Gastrocnemius medialis (tissue), 4 donors: ENCODE measurements at regions not wholly inside any gene's neighbourhood (a gene's known extent, or its start where the extent isn't known, plus 50 kb on each side); places are given as distances from the start of the nearest gene placed in this dataset.

Experiments
- ATAC-seq, 2 donors: fragments of 150-250 bp; one replicate each; pipeline ENCODE4 v1.9.1; 2016
- DNase-seq, 2 donors: peaks; one replicate each; pipeline ENCODE4 v3.0.0-alpha.2; 2019
- H3K27ac ChIP-seq, 4 donors: fragments of 200-600 bp; sonication (generic); 1 replicate in 1 of 4; 2 replicates in 3 of 4; pipeline ENCODE4 v1.5.1; 2016 to 2018; ENCODE audit warnings: mild to moderate bottlenecking in 2 of 4, moderate library complexity in 1 of 4
- H3K27me3 ChIP-seq, 3 donors: fragments of 200-600 bp; sonication (generic) in 2 of 3; 1 replicate in 1 of 3; 2 replicates in 2 of 3; pipeline versions ENCODE4 v1.5.1 to v1.6.0; 2016 to 2019; ENCODE audit warnings: mild to moderate bottlenecking in 1 of 3, moderate library complexity in 1 of 3
- H3K36me3 ChIP-seq, 2 donors: fragments of 200-600 bp; sonication (generic) in 1 of 2; one replicate each; pipeline ENCODE4 v1.5.1; 2017 to 2018
- H3K4me1 ChIP-seq, 2 donors: fragments of 200-600 bp; sonication (generic) in 1 of 2; one replicate each; pipeline ENCODE4 v1.5.1; 2016 to 2017; ENCODE audit warnings: mild to moderate bottlenecking in 2 of 2
- H3K4me3 ChIP-seq, 4 donors: fragments of 200-600 bp; sonication (generic) in 3 of 4; 1 replicate in 1 of 4; 2 replicates in 3 of 4; pipeline ENCODE4 v1.5.1; 2016 to 2019; ENCODE audit warnings: mild to moderate bottlenecking in 2 of 4
- H3K9me3 ChIP-seq, 3 donors: fragments of 200-600 bp; sonication (generic) in 2 of 3; 1 replicate in 1 of 3; 2 replicates in 2 of 3; pipeline ENCODE4 v1.5.1; 2016 to 2019
- POLR2A ChIP-seq, 2 donors: fragments of 450-650 bp; IDR thresholded peaks; one replicate each; pipeline ENCODE4 v1.6.1; 2017; ENCODE audit warnings: antibody characterized with exemption in 2 of 2, mild to moderate bottlenecking in 2 of 2, moderate library complexity in 2 of 2
- in situ Hi-C, 4 donors: fragments of 200-750 bp; cut with MboI; loops; one replicate each; pipeline versions ENCODE4 v1.15.0 to v1.8.0; 2017; ENCODE audit warnings: low sequenced_read_pairs in 4 of 4
- intact Hi-C: fragments of 100-400 bp; cut with DNase I; formaldehyde crosslinking; loops from one replicate; pipeline ENCODE4 v1.15.1; 2023; ENCODE audit warnings: low total_unique reads
- TF ChIP-seq, protein P1 (sequence below), 5 experiments: fragments of 450-650 bp in 3 of 5; fragments of 200-600 bp in 2 of 5; sonication (generic) in 2 of 5; IDR thresholded peaks in 4 of 5; conservative IDR thresholded peaks in 1 of 5; 1 replicate in 4 of 5; 2 replicates in 1 of 5; pipeline ENCODE4 v1.5.1; 2016 to 2019; ENCODE audit warnings: antibody characterized with exemption in 5 of 5, mild to moderate bottlenecking in 3 of 5, moderate library complexity in 3 of 5

DNA sequence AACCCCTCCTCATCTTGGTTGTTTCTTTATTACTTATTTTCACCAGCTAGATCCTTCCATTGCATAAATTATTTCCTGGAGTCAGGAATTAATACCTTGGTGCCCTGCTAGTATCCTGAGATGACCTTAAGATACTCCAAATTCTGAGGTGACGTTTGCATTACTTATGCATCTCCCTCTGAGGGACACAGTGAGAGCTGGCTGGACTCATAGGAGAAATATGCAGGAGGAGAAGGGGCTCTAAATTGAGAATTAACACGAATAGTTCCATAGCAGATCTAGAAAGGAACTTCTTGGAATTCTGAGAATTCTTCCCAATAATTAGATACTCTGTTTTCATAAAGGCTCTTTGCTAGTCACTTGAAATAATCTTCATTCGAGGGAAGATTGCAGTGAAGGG is 310.6 kb upstream of the ZEB2 start:
- in situ Hi-C loops, result no loop called here
- H3K27ac ChIP-seq, result no peak overlapping the region
- H3K36me3 ChIP-seq, result no peaks in the 10 kb centered on the region
- H3K4me3 ChIP-seq, result no peak overlapping the region
- DNase-seq, result no peak
- ATAC-seq, result no peak
- no peak for TF ChIP-seq POLR2A (IDR thresholded peaks at IDR 0.05)
- TF ChIP-seq, protein P1, sequence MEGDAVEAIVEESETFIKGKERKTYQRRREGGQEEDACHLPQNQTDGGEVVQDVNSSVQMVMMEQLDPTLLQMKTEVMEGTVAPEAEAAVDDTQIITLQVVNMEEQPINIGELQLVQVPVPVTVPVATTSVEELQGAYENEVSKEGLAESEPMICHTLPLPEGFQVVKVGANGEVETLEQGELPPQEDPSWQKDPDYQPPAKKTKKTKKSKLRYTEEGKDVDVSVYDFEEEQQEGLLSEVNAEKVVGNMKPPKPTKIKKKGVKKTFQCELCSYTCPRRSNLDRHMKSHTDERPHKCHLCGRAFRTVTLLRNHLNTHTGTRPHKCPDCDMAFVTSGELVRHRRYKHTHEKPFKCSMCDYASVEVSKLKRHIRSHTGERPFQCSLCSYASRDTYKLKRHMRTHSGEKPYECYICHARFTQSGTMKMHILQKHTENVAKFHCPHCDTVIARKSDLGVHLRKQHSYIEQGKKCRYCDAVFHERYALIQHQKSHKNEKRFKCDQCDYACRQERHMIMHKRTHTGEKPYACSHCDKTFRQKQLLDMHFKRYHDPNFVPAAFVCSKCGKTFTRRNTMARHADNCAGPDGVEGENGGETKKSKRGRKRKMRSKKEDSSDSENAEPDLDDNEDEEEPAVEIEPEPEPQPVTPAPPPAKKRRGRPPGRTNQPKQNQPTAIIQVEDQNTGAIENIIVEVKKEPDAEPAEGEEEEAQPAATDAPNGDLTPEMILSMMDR (IDR thresholded peaks at IDR 0.05 in 4 of 5, conservative IDR thresholded peaks at IDR 0.05 in 1 of 5), result no peak
- H3K27me3 ChIP-seq, result no peaks in the 10 kb centered on the region
- intact Hi-C loops, result no loop called here
- H3K9me3 ChIP-seq, result no peaks in the 10 kb centered on the region
- no peaks in the 10 kb centered on the region for H3K4me1 ChIP-seq

DNA sequence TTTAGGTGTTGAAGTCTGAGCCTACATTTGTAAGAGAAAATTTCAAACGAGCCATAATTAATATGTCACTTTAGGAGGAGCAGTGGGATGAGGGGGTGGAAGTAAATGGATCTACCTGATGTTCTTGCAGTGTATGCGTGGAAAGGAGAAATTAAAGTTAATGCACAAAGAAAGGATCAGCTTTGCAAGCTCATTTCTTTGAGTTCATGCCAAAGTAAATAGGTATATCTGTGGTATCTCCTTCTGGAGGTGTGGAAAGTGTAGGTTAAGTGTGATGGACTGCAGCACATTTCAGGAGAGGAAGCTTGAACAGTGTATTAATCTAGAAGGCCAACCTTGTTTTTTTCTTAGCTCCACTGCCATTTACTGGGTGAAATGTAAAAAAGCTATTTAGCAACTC is 307.5 kb upstream of the ZEB2 start:
- Histone ChIP-seq H3K4me1 (no peaks in the 10 kb centered on the region), H3K27ac (no peak overlapping the region), H3K9me3 (no peaks in the 10 kb centered on the region), H3K27me3 (no peaks in the 10 kb centered on the region), H3K36me3 (no peaks in the 10 kb centered on the region), H3K4me3 (no peak overlapping the region)
- DNase-seq (no peak), ATAC-seq (no peak)
- TF ChIP-seq, protein P1 (IDR thresholded peaks at IDR 0.05 in 4 of 5, conservative IDR thresholded peaks at IDR 0.05 in 1 of 5), result no peak
- no peak for TF ChIP-seq POLR2A (IDR thresholded peaks at IDR 0.05)
- intact Hi-C loops, result no loop called here
- in situ Hi-C loops, result no loop called here

DNA sequence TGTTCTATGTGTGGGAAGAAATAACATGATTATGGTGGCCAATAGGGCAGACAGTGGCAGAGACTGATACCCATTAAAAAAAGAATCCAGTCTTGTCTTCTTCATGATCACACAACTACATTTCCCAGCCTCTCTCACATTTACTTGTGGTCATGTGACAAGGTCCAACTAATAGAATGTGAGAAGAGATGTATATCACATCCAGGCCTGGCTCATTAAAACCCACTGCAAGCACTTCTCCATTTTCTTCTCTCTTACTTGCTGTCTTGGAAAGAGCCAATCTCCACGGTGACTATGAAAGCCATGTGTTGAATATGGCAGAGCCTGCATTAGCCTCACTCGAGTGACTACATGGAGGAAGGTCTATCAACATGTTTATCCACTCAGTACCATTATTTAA is 306.2 kb upstream of the ZEB2 start:
- ATAC-seq (no peak), DNase-seq (no peak)
- intact Hi-C loops (no loop called here), in situ Hi-C loops (no loop called here)
- no peaks in the 10 kb centered on the region for H3K9me3 ChIP-seq
- H3K4me1 ChIP-seq, result no peaks in the 10 kb centered on the region
- no peak overlapping the region for H3K4me3 ChIP-seq
- H3K27ac ChIP-seq, result no peak overlapping the region
- no peak for TF ChIP-seq POLR2A (IDR thresholded peaks at IDR 0.05)
- TF ChIP-seq, protein P1 (IDR thresholded peaks at IDR 0.05 in 4 of 5, conservative IDR thresholded peaks at IDR 0.05 in 1 of 5), result no peak
- no peaks in the 10 kb centered on the region for H3K27me3 ChIP-seq
- H3K36me3 ChIP-seq, result no peaks in the 10 kb centered on the region

DNA sequence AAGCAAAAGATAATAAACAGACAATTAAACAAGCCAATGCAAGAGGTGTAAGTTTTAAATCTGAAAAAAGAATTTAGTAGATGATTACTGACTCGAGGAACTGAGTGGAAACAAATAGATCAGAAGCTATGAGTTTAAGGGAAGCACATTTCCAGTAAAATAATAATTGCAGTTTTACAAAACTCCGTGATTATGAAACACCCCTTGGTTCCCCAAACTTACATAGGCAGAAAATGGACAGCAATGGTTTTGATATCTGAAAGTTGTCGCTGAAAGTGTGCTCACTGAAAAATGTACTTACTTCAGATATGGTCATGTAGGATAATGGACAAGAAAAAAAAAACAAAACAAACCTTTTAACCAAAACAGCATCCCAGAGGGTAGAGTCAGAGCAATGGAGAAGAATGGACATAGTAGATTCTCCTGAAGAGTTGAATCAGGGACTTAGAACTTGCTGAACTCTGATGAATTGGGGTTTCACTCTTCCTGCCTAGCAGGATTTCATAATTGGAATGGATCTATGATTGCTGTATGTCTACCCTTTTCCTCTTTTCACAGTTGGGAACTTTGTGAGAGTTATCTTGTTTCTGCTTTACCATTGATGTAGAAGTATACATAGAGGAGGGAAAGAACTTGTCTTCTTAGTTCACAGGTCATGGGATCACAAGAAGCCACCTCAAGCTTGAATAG is 305.6 kb upstream of the ZEB2 start:
- no peaks in the 10 kb centered on the region for H3K27me3 ChIP-seq
- no peaks in the 10 kb centered on the region for H3K9me3 ChIP-seq
- in situ Hi-C loops, result no loop called here
- DNase-seq (no peak), ATAC-seq (no peak)
- H3K4me3 ChIP-seq, result no peak overlapping the region
- no peaks in the 10 kb centered on the region for H3K36me3 ChIP-seq
- H3K27ac ChIP-seq, result no peak overlapping the region
- intact Hi-C loops, result no loop called here
- TF ChIP-seq, protein P1 (IDR thresholded peaks at IDR 0.05 in 4 of 5, conservative IDR thresholded peaks at IDR 0.05 in 1 of 5), result no peak
- TF ChIP-seq POLR2A (IDR thresholded peaks at IDR 0.05), result no peak
- H3K4me1 ChIP-seq, result no peaks in the 10 kb centered on the region
